Calu3 (cell line): ENCODE measurements at regions not wholly inside any gene's neighbourhood (a gene's known extent, or its start where the extent isn't known, plus 50 kb on each side); places are given as distances from the start of the nearest gene placed in this dataset.
"Not testable (repeated sequence)": the region's sequence is repeated elsewhere in the genome, so short reads cannot be mapped to it uniquely, and the experiment has no call there.

Source experiments
- BruUV-seq: library from RNA; stranded (reverse); fragments of 400-500 nt; replicated peaks from 2 replicates; lab custom pipeline; 2021; lab: Mats Ljungman, UMichigan
- CTCF ChIA-PET: fragments of 300-600 bp; sonication (Branson Sonifier 250); formaldehyde crosslinking; loops from one replicate; lab custom pipeline; 2022; ENCODE audit warnings: antibody characterized with exemption; lab: Charles Lee
- DNase-seq: peaks from one replicate; pipeline ENCODE4 v3.0.0; 2022
- H3K27ac Mint-ChIP-seq: one replicate; pipeline ENCODE4 v1.8.0; 2022; ENCODE audit warnings: mixed read lengths; ENCODE audit not compliant: unreplicated experiment
- H3K27me3 Mint-ChIP-seq: one replicate; pipeline ENCODE4 v1.8.0; 2022; ENCODE audit warnings: mixed read lengths; ENCODE audit not compliant: unreplicated experiment
- H3K36me3 Mint-ChIP-seq: one replicate; pipeline ENCODE4 v1.8.0; 2022; ENCODE audit warnings: mild to moderate bottlenecking, moderate library complexity, mixed read lengths; ENCODE audit not compliant: insufficient read depth, unreplicated experiment
- H3K4me1 Mint-ChIP-seq: one replicate; pipeline ENCODE4 v1.8.0; 2022; ENCODE audit warnings: mild to moderate bottlenecking, low read depth, mixed read lengths; ENCODE audit not compliant: unreplicated experiment
- H3K4me3 Mint-ChIP-seq: one replicate; pipeline ENCODE4 v1.8.0; 2022; ENCODE audit warnings: mild to moderate bottlenecking, low read depth, moderate library complexity, mixed read lengths; ENCODE audit not compliant: unreplicated experiment
- H3K9me3 Mint-ChIP-seq: one replicate; pipeline ENCODE4 v1.8.0; 2022; ENCODE audit warnings: low read depth, mixed read lengths; ENCODE audit not compliant: unreplicated experiment
- intact Hi-C: fragments of 100-400 bp; cut with micrococcal nuclease; formaldehyde crosslinking; loops from one replicate; pipeline ENCODE4 v1.10.0; 2022; ENCODE audit not compliant: unreplicated experiment
- TF ChIP-seq, protein P1 (sequence below): fragments of 200-600 bp; IDR thresholded peaks from one replicate; pipeline ENCODE4 v1.8.0; 2022; ENCODE audit warnings: antibody characterized with exemption; ENCODE audit not compliant: unreplicated experiment

DNA sequence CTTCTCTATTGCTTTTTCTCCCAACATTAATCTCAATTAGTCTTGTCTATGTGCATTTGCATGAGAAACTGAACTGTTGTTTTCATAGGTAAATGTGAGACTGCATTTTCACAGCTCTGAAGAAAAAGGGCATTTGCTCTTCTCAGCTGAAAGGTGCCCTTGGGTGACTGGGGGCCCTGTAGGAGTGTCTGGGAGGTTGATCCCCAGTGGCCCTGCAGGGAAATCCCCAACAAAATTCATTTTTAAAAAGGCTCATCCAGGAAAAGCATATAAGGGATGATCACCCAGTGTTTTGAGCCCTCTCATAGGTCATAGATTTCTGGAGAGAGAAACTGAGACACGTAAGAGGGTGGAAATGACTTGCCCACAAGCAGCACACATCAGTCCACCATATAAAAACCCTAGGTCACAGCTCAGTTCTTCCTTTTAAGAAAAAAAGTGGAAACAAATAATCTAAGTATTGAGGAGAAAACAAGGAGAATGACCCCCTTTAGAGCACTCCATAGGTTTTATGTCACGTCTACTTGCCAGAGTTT lies 190.3 kb upstream of the AHR start:
- Mint-ChIP-seq H3K27me3 (no peaks in the 10 kb centered on the region), H3K36me3 (no peaks in the 10 kb centered on the region), H3K4me3 (no peak overlapping the region), H3K9me3 (no peaks in the 10 kb centered on the region), H3K27ac (no peak overlapping the region), H3K4me1 (peaks cover 47% of the 10 kb centered on the region)
- BruUV-seq: no TSS peak
- intact Hi-C loops: no loop called here
- TF ChIP-seq, protein P1, sequence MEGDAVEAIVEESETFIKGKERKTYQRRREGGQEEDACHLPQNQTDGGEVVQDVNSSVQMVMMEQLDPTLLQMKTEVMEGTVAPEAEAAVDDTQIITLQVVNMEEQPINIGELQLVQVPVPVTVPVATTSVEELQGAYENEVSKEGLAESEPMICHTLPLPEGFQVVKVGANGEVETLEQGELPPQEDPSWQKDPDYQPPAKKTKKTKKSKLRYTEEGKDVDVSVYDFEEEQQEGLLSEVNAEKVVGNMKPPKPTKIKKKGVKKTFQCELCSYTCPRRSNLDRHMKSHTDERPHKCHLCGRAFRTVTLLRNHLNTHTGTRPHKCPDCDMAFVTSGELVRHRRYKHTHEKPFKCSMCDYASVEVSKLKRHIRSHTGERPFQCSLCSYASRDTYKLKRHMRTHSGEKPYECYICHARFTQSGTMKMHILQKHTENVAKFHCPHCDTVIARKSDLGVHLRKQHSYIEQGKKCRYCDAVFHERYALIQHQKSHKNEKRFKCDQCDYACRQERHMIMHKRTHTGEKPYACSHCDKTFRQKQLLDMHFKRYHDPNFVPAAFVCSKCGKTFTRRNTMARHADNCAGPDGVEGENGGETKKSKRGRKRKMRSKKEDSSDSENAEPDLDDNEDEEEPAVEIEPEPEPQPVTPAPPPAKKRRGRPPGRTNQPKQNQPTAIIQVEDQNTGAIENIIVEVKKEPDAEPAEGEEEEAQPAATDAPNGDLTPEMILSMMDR: no peak
- DNase-seq: no peak
- CTCF ChIA-PET: no interaction called here

DNA sequence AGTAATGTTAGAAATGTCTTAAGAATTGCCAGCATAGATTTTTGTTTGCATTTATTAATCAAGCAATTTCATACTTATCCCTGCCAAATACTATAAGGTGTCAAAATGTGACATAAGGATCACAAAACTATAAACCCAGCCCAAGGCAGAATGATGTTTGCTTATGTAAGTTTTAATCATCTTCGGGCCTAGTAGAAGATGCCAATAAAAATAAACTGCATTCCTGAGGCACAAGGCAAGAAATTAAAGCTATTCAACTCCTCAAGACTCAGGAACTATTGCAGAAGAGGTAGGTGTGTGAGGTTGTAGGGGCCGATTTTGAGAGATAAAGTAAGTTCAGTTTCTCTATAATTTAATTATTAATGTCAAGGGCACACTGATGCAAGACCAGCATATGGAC lies 189.4 kb upstream of the AHR start:
- TF ChIP-seq, protein P1: no peak
- CTCF ChIA-PET: interaction anchor here (0.6 to 1.3 kb wide), 2 partner anchors 21 to 126 kb away, joined by 3 read pairs; no protein-coding TSS in a partner anchor
- Mint-ChIP-seq H3K27ac (no peak overlapping the region), H3K36me3 (no peaks in the 10 kb centered on the region), H3K4me3 (no peak overlapping the region), H3K27me3 (no peaks in the 10 kb centered on the region), H3K9me3 (no peaks in the 10 kb centered on the region), H3K4me1 (peaks cover 42% of the 10 kb centered on the region)
- no TSS peak for BruUV-seq
- intact Hi-C loops: no loop called here
- DNase-seq: no peak

DNA sequence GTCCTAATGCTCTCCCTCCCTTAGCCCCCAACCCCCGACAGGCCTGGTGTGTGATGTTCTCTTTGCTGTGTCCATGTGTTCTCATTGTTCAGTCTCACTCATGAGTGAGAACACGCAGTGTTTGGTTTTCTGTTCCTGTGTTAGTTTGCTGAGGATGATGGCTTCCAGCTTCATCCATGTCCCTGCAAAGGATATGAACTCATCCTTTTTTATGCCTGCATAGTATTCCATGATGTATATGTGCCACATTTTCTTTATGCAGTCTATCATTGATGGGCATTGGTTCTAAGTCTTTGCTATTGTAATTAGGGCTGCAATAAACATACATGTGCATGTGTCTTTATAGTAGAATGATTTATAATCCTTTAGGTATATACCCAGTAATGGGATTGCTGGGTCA lies 184.7 kb upstream of the AHR start:
- H3K9me3 Mint-ChIP-seq, H3K4me3 Mint-ChIP-seq, H3K27ac Mint-ChIP-seq, DNase-seq, BruUV-seq, CTCF ChIA-PET, H3K27me3 Mint-ChIP-seq, intact Hi-C loops, H3K36me3 Mint-ChIP-seq: not testable (repeated sequence)
- peaks cover 16% of the 10 kb centered on the region for H3K4me1 Mint-ChIP-seq

DNA sequence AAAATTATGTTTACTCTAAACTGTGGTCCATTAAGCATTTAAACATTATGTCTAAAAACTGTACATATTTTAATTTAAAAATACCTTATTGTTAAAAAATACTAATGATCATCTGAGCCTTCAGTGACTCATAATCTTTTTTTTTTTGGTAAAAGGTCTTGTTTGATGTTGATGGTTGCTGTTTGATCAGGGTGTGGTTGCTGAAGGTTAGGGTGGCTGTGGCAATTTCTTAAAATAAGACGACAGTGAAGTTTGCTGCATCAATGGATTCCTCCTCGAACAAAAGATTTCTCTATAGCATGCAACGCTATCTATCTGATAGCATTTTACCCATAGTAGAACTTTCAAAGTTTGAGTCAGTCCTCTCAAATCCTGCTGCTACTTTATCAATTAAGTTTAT lies 180.0 kb upstream of the AHR start:
- CTCF ChIA-PET: interaction anchor here (0.7 kb wide), 1 partner anchor 19 kb away, joined by 3 read pairs; no protein-coding TSS in a partner anchor
- no peak overlapping the region for H3K27ac Mint-ChIP-seq
- TF ChIP-seq, protein P1: no peak
- no TSS peak for BruUV-seq
- H3K9me3 Mint-ChIP-seq: no peaks in the 10 kb centered on the region
- DNase-seq: no peak
- no peak overlapping the region for H3K4me3 Mint-ChIP-seq
- H3K4me1 Mint-ChIP-seq: peaks cover 8% of the 10 kb centered on the region
- intact Hi-C loops: no loop called here
- H3K27me3 Mint-ChIP-seq: no peaks in the 10 kb centered on the region
- no peaks in the 10 kb centered on the region for H3K36me3 Mint-ChIP-seq

DNA sequence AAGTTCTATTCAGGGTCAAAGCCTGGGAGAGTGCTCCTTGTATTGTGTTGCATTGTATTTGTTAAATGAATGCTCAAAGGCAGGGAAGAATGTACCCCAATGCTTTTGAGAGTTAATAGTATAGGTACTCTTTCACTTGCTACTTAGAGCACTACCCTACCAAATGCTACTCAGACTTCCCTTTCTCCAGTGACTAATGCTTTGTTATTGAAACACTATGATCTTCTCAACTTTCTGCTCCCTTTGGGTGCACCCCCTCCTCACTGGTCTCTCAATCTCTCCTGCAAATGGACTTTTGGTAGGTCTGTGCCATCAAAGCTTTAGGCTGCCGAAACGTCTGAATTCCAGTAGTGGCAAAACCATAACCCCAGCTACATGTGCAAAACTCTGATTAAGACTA lies 177.7 kb upstream of the AHR start:
- no peak overlapping the region for H3K4me3 Mint-ChIP-seq
- no TSS peak for BruUV-seq
- H3K27ac Mint-ChIP-seq: no peak overlapping the region
- no peaks in the 10 kb centered on the region for H3K9me3 Mint-ChIP-seq
- intact Hi-C loops: no loop called here
- TF ChIP-seq, protein P1: no peak
- H3K36me3 Mint-ChIP-seq: no peaks in the 10 kb centered on the region
- CTCF ChIA-PET: no interaction called here
- H3K27me3 Mint-ChIP-seq: no peaks in the 10 kb centered on the region
- no peak for DNase-seq
- peaks cover 11% of the 10 kb centered on the region for H3K4me1 Mint-ChIP-seq
